HepG2 (cell line): ENCODE measurements at regions not wholly inside any gene's neighbourhood (a gene's known extent, or its start where the extent isn't known, plus 50 kb on each side); places are given as distances from the start of the nearest gene placed in this dataset.

Experiments used
- HNRNPH1 ChIP-seq: fragments of 200-400 bp; formaldehyde crosslinking; optimal IDR thresholded peaks from 2 replicates; pipeline ENCODE3; 2017; ENCODE audit warnings: mild to moderate bottlenecking, low read depth, low read length
- MXD1 ChIP-seq: sonication (generic); formaldehyde crosslinking; IDR thresholded peaks from 2 replicates; pipeline ENCODE4 v1.4.0; 2020; ENCODE audit warnings: mild to moderate bottlenecking, missing genetic modification reagents
- PBX2 ChIP-seq: IDR thresholded peaks from 2 replicates; pipeline ENCODE4 v1.6.1; 2016; ENCODE audit warnings: control low read depth

- no peak for TF ChIP-seq MXD1 (CRISPR knock-in tag)
- no peak for TF ChIP-seq PBX2 (CRISPR knock-in tag)
- TF ChIP-seq HNRNPH1 = no peak
Observed at GRCh38 chr10:78570633-78571235, 498.0 kb upstream of the ZMIZ1 start.
